ENCODE measurements at regions not wholly inside any gene's neighbourhood (a gene's known extent, or its start where the extent isn't known, plus 50 kb on each side); places are given as distances from the start of the nearest gene placed in this dataset.
"Not testable (repeated sequence)": the region's sequence is repeated elsewhere in the genome, so short reads cannot be mapped to it uniquely, and the experiment has no call there.

DNA sequence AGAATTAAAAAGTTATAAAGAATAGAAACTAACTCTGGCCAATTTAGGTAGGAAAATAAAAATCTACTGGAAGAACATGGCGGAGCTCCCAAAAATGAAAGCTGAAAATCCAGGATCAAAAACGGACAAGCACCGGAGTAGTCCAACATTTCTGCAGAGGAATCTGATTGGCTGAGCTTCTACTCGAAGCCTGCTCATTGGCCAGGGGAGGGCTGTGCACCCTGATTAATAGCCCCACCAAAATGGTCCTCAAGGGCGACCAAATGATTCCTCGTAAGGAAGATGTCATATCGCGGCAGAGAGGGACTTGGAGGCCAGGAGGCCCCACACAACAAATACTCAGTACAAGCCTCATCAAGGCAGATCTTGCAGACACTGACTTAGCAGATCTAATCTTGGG, 900.7 kb downstream of the UQCRFS1 start:
- TF ChIP-seq, protein P1, sequence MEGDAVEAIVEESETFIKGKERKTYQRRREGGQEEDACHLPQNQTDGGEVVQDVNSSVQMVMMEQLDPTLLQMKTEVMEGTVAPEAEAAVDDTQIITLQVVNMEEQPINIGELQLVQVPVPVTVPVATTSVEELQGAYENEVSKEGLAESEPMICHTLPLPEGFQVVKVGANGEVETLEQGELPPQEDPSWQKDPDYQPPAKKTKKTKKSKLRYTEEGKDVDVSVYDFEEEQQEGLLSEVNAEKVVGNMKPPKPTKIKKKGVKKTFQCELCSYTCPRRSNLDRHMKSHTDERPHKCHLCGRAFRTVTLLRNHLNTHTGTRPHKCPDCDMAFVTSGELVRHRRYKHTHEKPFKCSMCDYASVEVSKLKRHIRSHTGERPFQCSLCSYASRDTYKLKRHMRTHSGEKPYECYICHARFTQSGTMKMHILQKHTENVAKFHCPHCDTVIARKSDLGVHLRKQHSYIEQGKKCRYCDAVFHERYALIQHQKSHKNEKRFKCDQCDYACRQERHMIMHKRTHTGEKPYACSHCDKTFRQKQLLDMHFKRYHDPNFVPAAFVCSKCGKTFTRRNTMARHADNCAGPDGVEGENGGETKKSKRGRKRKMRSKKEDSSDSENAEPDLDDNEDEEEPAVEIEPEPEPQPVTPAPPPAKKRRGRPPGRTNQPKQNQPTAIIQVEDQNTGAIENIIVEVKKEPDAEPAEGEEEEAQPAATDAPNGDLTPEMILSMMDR (IDR thresholded peaks at IDR 0.05; ENCODE audit: low read depth, low read length, missing control alignments) = no peak
- DNase-seq (ENCODE audit: low read depth) = no peak
- H3K4me3 ChIP-seq (ENCODE audit: low read depth, low read length) = no peak overlapping the region

DNA sequence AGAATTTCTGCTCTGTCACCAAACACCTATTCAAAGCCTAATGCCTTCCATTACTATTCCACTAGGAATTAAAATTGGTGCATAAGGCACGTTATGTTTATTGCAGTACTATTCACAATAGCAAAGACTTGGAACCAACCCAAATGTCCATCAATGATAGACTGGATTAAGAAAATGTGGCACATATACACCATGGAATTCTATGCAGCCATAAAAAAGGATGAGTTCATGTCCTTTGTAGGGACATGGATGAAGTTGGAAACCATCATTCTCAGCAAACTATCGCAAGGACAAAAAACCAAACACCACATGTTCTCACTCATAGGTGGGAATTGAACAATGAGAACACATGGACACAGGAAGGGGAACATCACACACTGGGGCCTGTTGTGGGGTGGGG, 902.1 kb downstream of the UQCRFS1 start:
- DNase-seq (ENCODE audit: low read depth); H3K4me3 ChIP-seq (ENCODE audit: low read depth, low read length): not testable (repeated sequence)

DNA sequence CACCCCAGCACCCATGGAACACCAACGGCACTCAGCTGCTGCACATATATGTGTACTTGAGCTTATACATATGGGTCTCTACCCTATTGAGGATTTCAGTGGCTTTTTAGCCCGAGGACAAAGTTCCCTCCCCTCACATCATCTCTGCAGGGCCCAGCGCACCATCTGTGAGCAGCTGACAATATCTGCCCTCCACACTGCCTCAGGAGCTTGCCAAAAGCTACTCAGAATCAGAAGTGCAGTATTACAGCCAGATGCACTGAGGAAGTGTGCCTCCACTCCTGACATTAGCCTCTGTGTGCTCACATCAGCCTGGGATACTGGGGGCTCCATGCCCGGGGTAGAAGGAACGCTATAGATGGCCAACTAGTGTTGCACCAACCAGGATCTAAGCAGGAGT, 903.9 kb downstream of the UQCRFS1 start:
- TF ChIP-seq, protein P1 (IDR thresholded peaks at IDR 0.05; ENCODE audit: low read depth, low read length, missing control alignments) = no peak
- no peak for DNase-seq (ENCODE audit: low read depth)
- no peak overlapping the region for H3K4me3 ChIP-seq (ENCODE audit: low read depth, low read length)

DNA sequence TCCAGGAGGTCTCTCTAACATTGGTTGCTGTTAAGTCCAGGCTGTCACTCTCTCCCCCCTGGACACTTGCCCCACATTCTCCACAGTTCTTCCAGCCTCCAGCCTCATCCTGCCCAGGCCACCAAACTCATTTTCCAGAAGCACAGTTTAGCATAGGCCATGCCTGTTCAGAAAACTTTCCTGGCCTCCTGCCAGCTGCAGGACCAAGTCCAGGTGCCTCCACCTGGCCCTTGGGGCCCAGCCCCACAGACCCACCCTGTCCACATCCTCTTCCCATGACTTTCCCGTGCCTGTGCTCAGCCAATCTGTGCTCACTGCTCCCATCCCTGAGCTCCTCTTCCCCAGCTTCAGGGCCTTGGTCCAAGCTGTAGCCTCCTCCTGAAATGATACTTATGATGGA, 905.0 kb downstream of the UQCRFS1 start:
- H3K4me3 ChIP-seq (ENCODE audit: low read depth, low read length) = no peak overlapping the region
- no peak for DNase-seq (ENCODE audit: low read depth)
- TF ChIP-seq, protein P1 (IDR thresholded peaks at IDR 0.05; ENCODE audit: low read depth, low read length, missing control alignments) = no peak

DNA sequence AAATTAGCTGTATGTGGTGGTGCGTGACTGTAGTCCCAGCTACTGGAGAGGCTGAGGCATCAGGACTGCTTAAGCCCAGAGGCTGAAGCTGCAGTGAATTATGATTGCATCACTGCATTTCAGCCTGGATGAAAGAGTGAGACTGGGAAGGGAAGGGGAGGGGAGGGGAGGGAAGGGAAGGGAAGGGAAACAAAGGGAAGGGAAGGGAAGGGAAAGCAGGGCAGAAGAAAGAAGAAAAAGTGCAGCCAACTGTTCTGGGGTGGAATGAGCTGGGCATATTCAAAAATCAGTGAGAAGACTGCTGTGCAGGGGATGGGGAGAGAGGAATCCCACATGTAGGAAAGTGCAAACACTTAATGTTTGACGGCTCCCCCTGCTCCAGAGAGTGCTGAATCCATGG, 905.5 kb downstream of the UQCRFS1 start:
- TF ChIP-seq, protein P1 (IDR thresholded peaks at IDR 0.05; ENCODE audit: low read depth, low read length, missing control alignments) = no peak
- no peak overlapping the region for H3K4me3 ChIP-seq (ENCODE audit: low read depth, low read length)
- DNase-seq (ENCODE audit: low read depth) = no peak

DNA sequence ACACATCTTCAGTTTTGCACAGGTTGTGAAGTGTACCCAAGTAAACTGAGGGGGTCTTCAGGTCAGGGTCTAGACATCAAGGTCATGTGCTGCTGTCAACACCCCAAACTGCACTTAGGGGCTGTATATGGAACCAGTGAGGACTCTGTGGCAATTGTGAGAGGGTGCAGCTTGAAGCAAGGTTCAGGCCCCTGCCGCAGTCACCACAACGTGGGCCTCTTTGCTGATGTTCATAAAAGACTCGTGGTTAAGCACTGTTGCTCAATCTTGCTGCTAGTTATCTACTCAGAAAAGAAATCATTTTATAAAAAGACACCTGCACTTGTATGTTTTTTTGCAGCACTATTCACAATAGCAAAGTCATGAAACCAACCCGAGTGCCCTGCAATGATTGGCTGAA, 907.4 kb downstream of the UQCRFS1 start:
- no peak overlapping the region for H3K4me3 ChIP-seq (ENCODE audit: low read depth, low read length)
- DNase-seq (ENCODE audit: low read depth) = no peak
- TF ChIP-seq, protein P1 (IDR thresholded peaks at IDR 0.05; ENCODE audit: low read depth, low read length, missing control alignments) = no peak

DNA sequence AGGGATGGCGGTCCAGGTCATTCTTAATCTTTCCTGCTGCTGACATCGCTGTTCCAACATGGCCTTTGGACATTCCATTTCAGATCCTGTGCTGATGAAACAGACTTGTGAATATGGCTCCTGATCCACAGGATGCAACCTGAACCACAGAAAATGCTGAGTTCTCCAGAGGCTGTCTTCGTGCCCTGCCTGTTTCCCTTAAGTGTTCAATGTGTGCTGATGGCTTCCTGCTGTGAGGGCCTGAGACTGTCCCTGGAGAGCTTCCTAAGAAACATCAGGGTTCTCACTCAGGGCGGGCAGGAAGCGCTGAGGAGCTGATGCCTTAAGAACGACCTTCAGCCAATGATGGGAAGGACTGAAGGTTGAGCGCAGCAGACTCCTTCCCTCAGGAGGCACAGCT, 909.4 kb downstream of the UQCRFS1 start:
- no peak overlapping the region for H3K4me3 ChIP-seq (ENCODE audit: low read depth, low read length)
- TF ChIP-seq, protein P1 (IDR thresholded peaks at IDR 0.05; ENCODE audit: low read depth, low read length, missing control alignments) = no peak
- DNase-seq (ENCODE audit: low read depth) = no peak

DNA sequence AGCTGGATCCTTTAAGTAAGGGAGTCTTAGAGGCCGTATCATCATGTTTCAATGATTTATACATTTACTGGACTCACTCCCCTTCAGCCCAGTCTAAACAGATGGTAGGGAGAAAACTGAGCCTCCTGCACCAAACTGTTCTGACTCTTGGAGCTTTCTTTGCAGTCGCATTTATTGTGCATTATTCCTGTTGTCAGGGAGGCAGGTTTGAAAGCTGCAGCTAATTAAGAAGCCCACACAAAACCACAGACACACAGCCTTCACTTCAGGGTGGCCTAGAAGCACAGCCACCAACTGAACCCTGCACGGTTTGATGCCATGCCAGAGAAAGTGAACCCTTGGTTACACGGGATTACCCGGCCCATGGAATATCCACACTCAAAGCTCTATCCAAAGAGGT, 911.0 kb downstream of the UQCRFS1 start:
- TF ChIP-seq, protein P1 (IDR thresholded peaks at IDR 0.05; ENCODE audit: low read depth, low read length, missing control alignments) = no peak
- H3K4me3 ChIP-seq (ENCODE audit: low read depth, low read length) = no peak overlapping the region
- no peak for DNase-seq (ENCODE audit: low read depth)
